GM23338 (cell line): ENCODE measurements at regions not wholly inside any gene's neighbourhood (a gene's known extent, or its start where the extent isn't known, plus 50 kb on each side); places are given as distances from the start of the nearest gene placed in this dataset.

Experiments used
- ATAC-seq: fragments of 200-7000 bp; cut with Tn5 transposase; 3 replicates; pipeline ENCODE4 v1.9.1; 2020
- DNase-seq: peaks from one replicate; pipeline ENCODE4 v3.0.0-alpha.2; 2015; ENCODE audit warnings: low spot score
- H2AFZ ChIP-seq: fragments of 200-600 bp; sonication (generic); 2 replicates; pipeline ENCODE4 v1.8.0; 2016; ENCODE audit warnings: antibody characterized with exemption, mild to moderate bottlenecking, moderate library complexity
- H3F3A ChIP-seq: fragments of 200-600 bp; sonication (generic); replicated peaks from 2 replicates; pipeline ENCODE4 v1.8.0; 2017; ENCODE audit warnings: antibody characterized with exemption, mixed run types, low read depth
- H3K27ac ChIP-seq: fragments of 200-600 bp; sonication (generic); 2 replicates; pipeline ENCODE4 v1.6.1; 2016; ENCODE audit warnings: low read depth
- H3K27me3 ChIP-seq: fragments of 200-600 bp; sonication (generic); 2 replicates; pipeline ENCODE4 v1.8.0; 2016; ENCODE audit warnings: mild to moderate bottlenecking, mixed run types, moderate library complexity; ENCODE audit not compliant: insufficient read depth
- H3K36me3 ChIP-seq: fragments of 200-600 bp; sonication (generic); 2 replicates; pipeline ENCODE4 v1.8.0; 2016; ENCODE audit warnings: mild to moderate bottlenecking; ENCODE audit not compliant: insufficient read depth
- H3K4me1 ChIP-seq: fragments of 200-600 bp; sonication (generic); 2 replicates; pipeline ENCODE4 v1.8.0; 2016; ENCODE audit warnings: mild to moderate bottlenecking, moderate library complexity; ENCODE audit not compliant: insufficient read depth
- H3K4me2 ChIP-seq: fragments of 200-600 bp; sonication (generic); 2 replicates; pipeline ENCODE4 v1.7.1; 2017; ENCODE audit warnings: mixed run types
- H3K4me3 ChIP-seq: fragments of 200-600 bp; sonication (generic); 2 replicates; pipeline ENCODE4 v1.6.1; 2016; ENCODE audit warnings: mixed run types
- H3K79me2 ChIP-seq: fragments of 200-600 bp; sonication (generic); replicated peaks from 2 replicates; pipeline ENCODE4 v1.8.0; 2017; ENCODE audit warnings: mild to moderate bottlenecking; ENCODE audit not compliant: insufficient read depth
- H3K9me2 ChIP-seq: fragments of 200-600 bp; sonication (generic); 2 replicates; pipeline ENCODE4 v1.8.0; 2017; ENCODE audit not compliant: insufficient read depth
- H4K20me1 ChIP-seq: fragments of 200-600 bp; sonication (generic); replicated peaks from 2 replicates; pipeline ENCODE4 v1.8.0; 2017; ENCODE audit warnings: mild to moderate bottlenecking; ENCODE audit not compliant: insufficient read depth
- H3K27ac Mint-ChIP-seq: 2 replicates; pipeline ENCODE4 v1.8.0; 2020; ENCODE audit warnings: inconsistent platforms, mild to moderate bottlenecking, moderate library complexity, mixed read lengths
- H3K27me3 Mint-ChIP-seq: 3 replicates; pipeline ENCODE4 v1.8.0; 2022; ENCODE audit warnings: low read depth, mild to moderate bottlenecking, moderate library complexity, mixed read lengths, inconsistent platforms; ENCODE audit not compliant: insufficient read depth, poor library complexity
- H3K36me3 Mint-ChIP-seq: 3 replicates; pipeline ENCODE4 v1.8.0; 2021; ENCODE audit warnings: low read depth, mild to moderate bottlenecking, inconsistent platforms, moderate library complexity, mixed read lengths
- H3K4me1 Mint-ChIP-seq: 3 replicates; pipeline ENCODE4 v1.8.0; 2020; ENCODE audit warnings: mild to moderate bottlenecking, inconsistent platforms, mixed read lengths
- H3K4me3 Mint-ChIP-seq: 3 replicates; pipeline ENCODE4 v1.8.0; 2021; ENCODE audit warnings: moderate library complexity, mild to moderate bottlenecking, inconsistent platforms, mixed read lengths
- H3K9me3 Mint-ChIP-seq: 3 replicates; pipeline ENCODE4 v1.8.0; 2020; ENCODE audit warnings: moderate library complexity, mild to moderate bottlenecking, inconsistent platforms, mixed read lengths
- EZH2 ChIP-seq: fragments of 200-600 bp; sonication (generic); IDR thresholded peaks from one replicate; pipeline ENCODE4 v1.8.0; 2017; ENCODE audit warnings: antibody characterized with exemption, mild to moderate bottlenecking, low read depth; ENCODE audit not compliant: unreplicated experiment
- JUNB ChIP-seq: IDR thresholded peaks from one replicate; pipeline ENCODE4 v1.6.1; 2016; ENCODE audit warnings: antibody characterized with exemption; ENCODE audit not compliant: unreplicated experiment
- POLR2AphosphoS5 ChIP-seq: IDR thresholded peaks from 2 replicates; pipeline ENCODE4 v1.6.1; 2016; ENCODE audit warnings: antibody characterized with exemption, low read depth
- STAT1 ChIP-seq: IDR thresholded peaks from one replicate; pipeline ENCODE4 v1.6.1; 2016; ENCODE audit warnings: antibody characterized with exemption; ENCODE audit not compliant: unreplicated experiment
- ZNF114 ChIP-seq: fragments of 250-450 bp; sonication (Bioruptor Pico); IDR thresholded peaks from 2 replicates; pipeline ENCODE4 v1.5.0; 2020; ENCODE audit warnings: mild to moderate bottlenecking, moderate library complexity
- ZNF331 ChIP-seq: fragments of 250-450 bp; sonication (Bioruptor Pico); IDR thresholded peaks from 2 replicates; pipeline ENCODE4 v1.5.0; 2020; ENCODE audit warnings: low read depth, mild to moderate bottlenecking, moderate library complexity
- TF ChIP-seq, protein P1 (sequence below): fragments of 250-450 bp; sonication (Bioruptor Pico); IDR thresholded peaks from 2 replicates; pipeline ENCODE4 v1.5.0; 2020; ENCODE audit warnings: mild to moderate bottlenecking, moderate library complexity
- TF ChIP-seq, protein P2 (sequence below): IDR thresholded peaks from one replicate; pipeline ENCODE4 v1.6.1; 2018; ENCODE audit warnings: antibody characterized with exemption; ENCODE audit not compliant: unreplicated experiment
- TF ChIP-seq, protein P3 (sequence below), 2 experiments: fragments of 200-600 bp in 1 of 2; sonication (generic) in 1 of 2; conservative IDR thresholded peaks; 2 replicates each; pipeline versions ENCODE4 v1.5.1 to v1.6.1; 2016 to 2017; ENCODE audit warnings: antibody characterized with exemption in 2 of 2, low read depth in 2 of 2, mild to moderate bottlenecking in 2 of 2, moderate library complexity in 1 of 2
- TF ChIP-seq, protein P4 (sequence below): IDR thresholded peaks from 2 replicates; pipeline ENCODE4 v1.6.1; 2016; ENCODE audit warnings: antibody characterized with exemption

DNA sequence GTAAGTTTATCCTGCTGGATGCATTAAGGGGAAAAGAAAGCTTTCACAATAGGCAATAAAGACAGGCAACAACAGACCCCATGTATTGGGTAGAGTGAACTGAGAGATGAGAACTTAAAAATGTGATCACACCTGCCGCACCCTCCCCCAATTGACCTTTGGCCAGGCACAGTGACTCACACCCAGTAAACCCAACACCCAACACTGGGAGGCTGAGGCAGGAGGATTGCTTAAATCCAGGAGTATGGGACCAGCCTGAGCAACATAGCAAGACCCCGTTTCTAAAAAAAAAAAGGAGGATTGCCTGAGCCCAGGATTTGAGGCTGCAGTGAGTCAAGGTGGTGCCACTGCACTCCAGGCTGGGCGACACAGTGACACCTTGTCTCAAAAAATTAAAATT, 86.9 kb downstream of the MPP7 start (continued):
- TF ChIP-seq, protein P1, sequence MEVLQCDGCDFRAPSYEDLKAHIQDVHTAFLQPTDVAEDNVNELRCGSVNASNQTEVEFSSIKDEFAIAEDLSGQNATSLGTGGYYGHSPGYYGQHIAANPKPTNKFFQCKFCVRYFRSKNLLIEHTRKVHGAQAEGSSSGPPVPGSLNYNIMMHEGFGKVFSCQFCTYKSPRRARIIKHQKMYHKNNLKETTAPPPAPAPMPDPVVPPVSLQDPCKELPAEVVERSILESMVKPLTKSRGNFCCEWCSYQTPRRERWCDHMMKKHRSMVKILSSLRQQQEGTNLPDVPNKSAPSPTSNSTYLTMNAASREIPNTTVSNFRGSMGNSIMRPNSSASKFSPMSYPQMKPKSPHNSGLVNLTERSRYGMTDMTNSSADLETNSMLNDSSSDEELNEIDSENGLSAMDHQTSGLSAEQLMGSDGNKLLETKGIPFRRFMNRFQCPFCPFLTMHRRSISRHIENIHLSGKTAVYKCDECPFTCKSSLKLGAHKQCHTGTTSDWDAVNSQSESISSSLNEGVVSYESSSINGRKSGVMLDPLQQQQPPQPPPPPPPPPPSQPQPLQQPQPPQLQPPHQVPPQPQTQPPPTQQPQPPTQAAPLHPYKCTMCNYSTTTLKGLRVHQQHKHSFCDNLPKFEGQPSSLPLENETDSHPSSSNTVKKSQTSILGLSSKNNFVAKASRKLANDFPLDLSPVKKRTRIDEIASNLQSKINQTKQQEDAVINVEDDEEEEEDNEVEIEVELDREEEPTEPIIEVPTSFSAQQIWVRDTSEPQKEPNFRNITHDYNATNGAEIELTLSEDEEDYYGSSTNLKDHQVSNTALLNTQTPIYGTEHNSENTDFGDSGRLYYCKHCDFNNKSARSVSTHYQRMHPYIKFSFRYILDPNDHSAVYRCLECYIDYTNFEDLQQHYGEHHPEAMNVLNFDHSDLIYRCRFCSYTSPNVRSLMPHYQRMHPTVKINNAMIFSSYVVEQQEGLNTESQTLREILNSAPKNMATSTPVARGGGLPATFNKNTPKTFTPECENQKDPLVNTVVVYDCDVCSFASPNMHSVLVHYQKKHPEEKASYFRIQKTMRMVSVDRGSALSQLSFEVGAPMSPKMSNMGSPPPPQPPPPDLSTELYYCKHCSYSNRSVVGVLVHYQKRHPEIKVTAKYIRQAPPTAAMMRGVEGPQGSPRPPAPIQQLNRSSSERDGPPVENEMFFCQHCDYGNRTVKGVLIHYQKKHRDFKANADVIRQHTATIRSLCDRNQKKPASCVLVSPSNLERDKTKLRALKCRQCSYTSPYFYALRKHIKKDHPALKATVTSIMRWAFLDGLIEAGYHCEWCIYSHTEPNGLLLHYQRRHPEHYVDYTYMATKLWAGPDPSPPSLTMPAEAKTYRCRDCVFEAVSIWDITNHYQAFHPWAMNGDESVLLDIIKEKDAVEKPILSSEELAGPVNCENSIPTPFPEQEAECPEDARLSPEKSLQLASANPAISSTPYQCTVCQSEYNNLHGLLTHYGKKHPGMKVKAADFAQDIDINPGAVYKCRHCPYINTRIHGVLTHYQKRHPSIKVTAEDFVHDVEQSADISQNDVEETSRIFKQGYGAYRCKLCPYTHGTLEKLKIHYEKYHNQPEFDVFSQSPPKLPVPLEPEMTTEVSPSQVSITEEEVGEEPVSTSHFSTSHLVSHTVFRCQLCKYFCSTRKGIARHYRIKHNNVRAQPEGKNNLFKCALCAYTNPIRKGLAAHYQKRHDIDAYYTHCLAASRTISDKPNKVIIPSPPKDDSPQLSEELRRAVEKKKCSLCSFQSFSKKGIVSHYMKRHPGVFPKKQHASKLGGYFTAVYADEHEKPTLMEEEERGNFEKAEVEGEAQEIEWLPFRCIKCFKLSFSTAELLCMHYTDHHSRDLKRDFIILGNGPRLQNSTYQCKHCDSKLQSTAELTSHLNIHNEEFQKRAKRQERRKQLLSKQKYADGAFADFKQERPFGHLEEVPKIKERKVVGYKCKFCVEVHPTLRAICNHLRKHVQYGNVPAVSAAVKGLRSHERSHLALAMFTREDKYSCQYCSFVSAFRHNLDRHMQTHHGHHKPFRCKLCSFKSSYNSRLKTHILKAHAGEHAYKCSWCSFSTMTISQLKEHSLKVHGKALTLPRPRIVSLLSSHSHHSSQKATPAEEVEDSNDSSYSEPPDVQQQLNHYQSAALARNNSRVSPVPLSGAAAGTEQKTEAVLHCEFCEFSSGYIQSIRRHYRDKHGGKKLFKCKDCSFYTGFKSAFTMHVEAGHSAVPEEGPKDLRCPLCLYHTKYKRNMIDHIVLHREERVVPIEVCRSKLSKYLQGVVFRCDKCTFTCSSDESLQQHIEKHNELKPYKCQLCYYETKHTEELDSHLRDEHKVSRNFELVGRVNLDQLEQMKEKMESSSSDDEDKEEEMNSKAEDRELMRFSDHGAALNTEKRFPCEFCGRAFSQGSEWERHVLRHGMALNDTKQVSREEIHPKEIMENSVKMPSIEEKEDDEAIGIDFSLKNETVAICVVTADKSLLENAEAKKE (CRISPR knock-in tag), result no peak
- TF ChIP-seq POLR2AphosphoS5, result no peak

DNA sequence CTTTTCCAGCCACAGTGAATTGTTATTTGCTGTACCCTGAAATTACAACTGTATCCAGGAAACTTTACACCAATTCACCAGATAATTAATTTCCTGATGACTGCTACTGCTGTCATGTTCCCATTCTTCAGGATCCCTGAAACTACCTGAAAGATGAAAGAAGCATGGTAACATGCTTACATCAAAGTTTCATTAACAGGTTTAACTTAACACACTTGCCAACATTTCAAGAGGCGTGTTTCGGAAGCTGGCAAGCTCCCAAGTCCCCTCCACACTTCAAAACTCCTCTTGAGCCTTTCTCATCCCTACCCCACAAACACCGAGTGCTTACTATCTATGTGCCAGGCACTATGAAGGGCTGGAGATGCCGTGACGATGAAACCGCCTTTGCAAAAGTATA, 88.6 kb downstream of the MPP7 start:
- H3K4me1 ChIP-seq, result peaks cover 29% of the 10 kb centered on the region
- H3F3A ChIP-seq, result no peaks in the 10 kb centered on the region
- H3K79me2 ChIP-seq, result no peaks in the 10 kb centered on the region
- no peaks in the 10 kb centered on the region for H3K36me3 ChIP-seq
- no peaks in the 10 kb centered on the region for H3K9me3 Mint-ChIP-seq
- H3K4me3 ChIP-seq, result no peak overlapping the region
- DNase-seq (no peak), ATAC-seq (no peak)
- no peaks in the 10 kb centered on the region for H3K9me2 ChIP-seq
- no peak overlapping the region for H3K4me2 ChIP-seq
- H3K4me3 Mint-ChIP-seq, result no peak overlapping the region
- H3K4me1 Mint-ChIP-seq, result peaks cover 54% of the 10 kb centered on the region
- peak overlapping the region; percentile 85; the same call in 1 of the 2 replicates for H3K27ac Mint-ChIP-seq
- no peak overlapping the region for H2AFZ ChIP-seq
- H3K36me3 Mint-ChIP-seq, result no peaks in the 10 kb centered on the region
- H3K27ac ChIP-seq, result no peak overlapping the region
- no peaks in the 10 kb centered on the region for H4K20me1 ChIP-seq
- H3K27me3 Mint-ChIP-seq, result peaks cover 3% of the 10 kb centered on the region
- no peaks in the 10 kb centered on the region for H3K27me3 ChIP-seq
- no peak for TF ChIP-seq EZH2
- no peak for TF ChIP-seq STAT1
- no peak for TF ChIP-seq JUNB
- TF ChIP-seq ZNF331 (CRISPR knock-in tag), result no peak
- TF ChIP-seq ZNF114 (CRISPR knock-in tag), result no peak
- TF ChIP-seq, protein P2, sequence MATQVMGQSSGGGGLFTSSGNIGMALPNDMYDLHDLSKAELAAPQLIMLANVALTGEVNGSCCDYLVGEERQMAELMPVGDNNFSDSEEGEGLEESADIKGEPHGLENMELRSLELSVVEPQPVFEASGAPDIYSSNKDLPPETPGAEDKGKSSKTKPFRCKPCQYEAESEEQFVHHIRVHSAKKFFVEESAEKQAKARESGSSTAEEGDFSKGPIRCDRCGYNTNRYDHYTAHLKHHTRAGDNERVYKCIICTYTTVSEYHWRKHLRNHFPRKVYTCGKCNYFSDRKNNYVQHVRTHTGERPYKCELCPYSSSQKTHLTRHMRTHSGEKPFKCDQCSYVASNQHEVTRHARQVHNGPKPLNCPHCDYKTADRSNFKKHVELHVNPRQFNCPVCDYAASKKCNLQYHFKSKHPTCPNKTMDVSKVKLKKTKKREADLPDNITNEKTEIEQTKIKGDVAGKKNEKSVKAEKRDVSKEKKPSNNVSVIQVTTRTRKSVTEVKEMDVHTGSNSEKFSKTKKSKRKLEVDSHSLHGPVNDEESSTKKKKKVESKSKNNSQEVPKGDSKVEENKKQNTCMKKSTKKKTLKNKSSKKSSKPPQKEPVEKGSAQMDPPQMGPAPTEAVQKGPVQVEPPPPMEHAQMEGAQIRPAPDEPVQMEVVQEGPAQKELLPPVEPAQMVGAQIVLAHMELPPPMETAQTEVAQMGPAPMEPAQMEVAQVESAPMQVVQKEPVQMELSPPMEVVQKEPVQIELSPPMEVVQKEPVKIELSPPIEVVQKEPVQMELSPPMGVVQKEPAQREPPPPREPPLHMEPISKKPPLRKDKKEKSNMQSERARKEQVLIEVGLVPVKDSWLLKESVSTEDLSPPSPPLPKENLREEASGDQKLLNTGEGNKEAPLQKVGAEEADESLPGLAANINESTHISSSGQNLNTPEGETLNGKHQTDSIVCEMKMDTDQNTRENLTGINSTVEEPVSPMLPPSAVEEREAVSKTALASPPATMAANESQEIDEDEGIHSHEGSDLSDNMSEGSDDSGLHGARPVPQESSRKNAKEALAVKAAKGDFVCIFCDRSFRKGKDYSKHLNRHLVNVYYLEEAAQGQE, result no peak
- TF ChIP-seq, protein P3, sequence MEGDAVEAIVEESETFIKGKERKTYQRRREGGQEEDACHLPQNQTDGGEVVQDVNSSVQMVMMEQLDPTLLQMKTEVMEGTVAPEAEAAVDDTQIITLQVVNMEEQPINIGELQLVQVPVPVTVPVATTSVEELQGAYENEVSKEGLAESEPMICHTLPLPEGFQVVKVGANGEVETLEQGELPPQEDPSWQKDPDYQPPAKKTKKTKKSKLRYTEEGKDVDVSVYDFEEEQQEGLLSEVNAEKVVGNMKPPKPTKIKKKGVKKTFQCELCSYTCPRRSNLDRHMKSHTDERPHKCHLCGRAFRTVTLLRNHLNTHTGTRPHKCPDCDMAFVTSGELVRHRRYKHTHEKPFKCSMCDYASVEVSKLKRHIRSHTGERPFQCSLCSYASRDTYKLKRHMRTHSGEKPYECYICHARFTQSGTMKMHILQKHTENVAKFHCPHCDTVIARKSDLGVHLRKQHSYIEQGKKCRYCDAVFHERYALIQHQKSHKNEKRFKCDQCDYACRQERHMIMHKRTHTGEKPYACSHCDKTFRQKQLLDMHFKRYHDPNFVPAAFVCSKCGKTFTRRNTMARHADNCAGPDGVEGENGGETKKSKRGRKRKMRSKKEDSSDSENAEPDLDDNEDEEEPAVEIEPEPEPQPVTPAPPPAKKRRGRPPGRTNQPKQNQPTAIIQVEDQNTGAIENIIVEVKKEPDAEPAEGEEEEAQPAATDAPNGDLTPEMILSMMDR (conservative IDR thresholded peaks at IDR 0.05; ENCODE audit: low read depth in 2 of 2), result no peak
- no peak for TF ChIP-seq POLR2AphosphoS5
- TF ChIP-seq, protein P4, sequence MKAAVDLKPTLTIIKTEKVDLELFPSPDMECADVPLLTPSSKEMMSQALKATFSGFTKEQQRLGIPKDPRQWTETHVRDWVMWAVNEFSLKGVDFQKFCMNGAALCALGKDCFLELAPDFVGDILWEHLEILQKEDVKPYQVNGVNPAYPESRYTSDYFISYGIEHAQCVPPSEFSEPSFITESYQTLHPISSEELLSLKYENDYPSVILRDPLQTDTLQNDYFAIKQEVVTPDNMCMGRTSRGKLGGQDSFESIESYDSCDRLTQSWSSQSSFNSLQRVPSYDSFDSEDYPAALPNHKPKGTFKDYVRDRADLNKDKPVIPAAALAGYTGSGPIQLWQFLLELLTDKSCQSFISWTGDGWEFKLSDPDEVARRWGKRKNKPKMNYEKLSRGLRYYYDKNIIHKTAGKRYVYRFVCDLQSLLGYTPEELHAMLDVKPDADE, result no peak
